Stimulated activated CD4-positive, alpha-beta T cell treated with anti-CD3 and anti-CD28 coated beads, Interleukin-15, amount 100 ng/mL, for 24 hours (primary cell): ENCODE measurements at regions not wholly inside any gene's neighbourhood (a gene's known extent, or its start where the extent isn't known, plus 50 kb on each side); places are given as distances from the start of the nearest gene placed in this dataset.
A peak's percentile ranks its signal among the peaks of the same experiment; 100 is the strongest.
"Not testable (repeated sequence)": the region's sequence is repeated elsewhere in the genome, so short reads cannot be mapped to it uniquely, and the experiment has no call there.

ENCODE experiments used
- DNase-seq: peaks from one replicate; pipeline ENCODE4 v3.0.0-alpha.2; 2020

GRCh38 chrX:8018934-8019333 lies 91.7 kb upstream of the PNPLA4 start:
- no peak for DNase-seq

- no peak for DNase-seq
Measured at GRCh38 chrX:8010105-8010504, 82.9 kb upstream of the PNPLA4 start.

- no peak for DNase-seq
Measured at GRCh38 chrX:8005678-8006347, 78.6 kb upstream of the PNPLA4 start.

GRCh38 chrX:8003147-8003883 lies 76.1 kb upstream of the PNPLA4 start:
- DNase-seq = no peak

GRCh38 chrX:7996851-7997250 lies 69.6 kb upstream of the PNPLA4 start:
- DNase-seq = no peak

- DNase-seq = peak; percentile 31
Measured at GRCh38 chrX:7996414-7996813, 69.2 kb upstream of the PNPLA4 start.

GRCh38 chrX:7993873-7994272 lies 66.7 kb upstream of the PNPLA4 start:
- no peak for DNase-seq

- DNase-seq = not testable (repeated sequence)
Measured at GRCh38 chrX:7988013-7988759, 61.0 kb upstream of the PNPLA4 start.

GRCh38 chrX:7987160-7988012 lies 60.2 kb upstream of the PNPLA4 start:
- no peak for DNase-seq

- DNase-seq = not testable (repeated sequence)
Measured at GRCh38 chrX:7986738-7987137, 59.5 kb upstream of the PNPLA4 start.

GRCh38 chrX:7985568-7985967 lies 58.4 kb upstream of the PNPLA4 start:
- no peak for DNase-seq

- no peak for DNase-seq
Measured at GRCh38 chrX:7983581-7983980, 56.4 kb upstream of the PNPLA4 start.
